ENCODE measurements at regions not wholly inside any gene's neighbourhood (a gene's known extent, or its start where the extent isn't known, plus 50 kb on each side); places are given as distances from the start of the nearest gene placed in this dataset.

DNA sequence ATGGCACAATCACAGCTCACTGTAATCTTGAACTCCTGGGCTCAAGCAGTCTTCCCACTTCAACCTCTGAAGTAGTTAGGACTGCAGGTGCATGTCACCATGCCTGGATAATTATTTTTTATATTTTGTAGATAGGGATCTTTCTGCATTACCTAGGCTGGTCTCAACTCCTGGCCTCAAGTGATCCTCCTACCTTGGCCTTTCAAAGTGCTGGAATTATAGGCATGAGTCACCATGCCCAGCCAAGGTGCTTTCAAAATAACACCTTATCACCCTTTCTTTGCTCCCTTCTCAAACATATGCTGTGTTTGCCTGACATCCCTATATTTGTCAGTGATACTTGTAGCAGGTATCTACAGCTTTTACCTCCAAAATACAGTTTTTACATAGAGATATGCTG is 242.0 kb upstream of the ARRDC4 start:
- DNase-seq (ENCODE audit: low read depth in 3 of 3, low spot score in 2 of 3) = no peak

DNA sequence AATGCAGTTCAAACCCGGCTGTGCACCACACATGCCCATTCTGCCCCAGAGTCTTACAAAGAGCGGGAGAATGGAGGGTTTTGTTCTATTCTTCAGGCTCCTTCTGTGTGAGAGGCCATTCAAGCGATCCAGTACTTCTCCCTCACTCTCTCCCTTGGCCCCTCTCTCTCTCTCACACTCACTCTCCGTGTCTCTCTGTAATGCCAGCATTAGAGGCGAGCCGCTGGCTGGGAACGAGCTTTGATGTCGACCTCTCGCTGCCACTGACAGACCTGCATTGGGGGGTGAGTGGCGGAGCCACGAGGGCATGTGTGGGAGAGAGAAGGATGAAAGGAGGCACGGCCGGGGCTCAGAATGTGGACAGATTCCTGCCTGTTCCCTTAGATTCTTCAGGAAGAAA is 231.7 kb upstream of the ARRDC4 start:
- DNase-seq (ENCODE audit: low read depth in 3 of 3, low spot score in 2 of 3) = peak in 1 of 3 donors; percentile 39

DNA sequence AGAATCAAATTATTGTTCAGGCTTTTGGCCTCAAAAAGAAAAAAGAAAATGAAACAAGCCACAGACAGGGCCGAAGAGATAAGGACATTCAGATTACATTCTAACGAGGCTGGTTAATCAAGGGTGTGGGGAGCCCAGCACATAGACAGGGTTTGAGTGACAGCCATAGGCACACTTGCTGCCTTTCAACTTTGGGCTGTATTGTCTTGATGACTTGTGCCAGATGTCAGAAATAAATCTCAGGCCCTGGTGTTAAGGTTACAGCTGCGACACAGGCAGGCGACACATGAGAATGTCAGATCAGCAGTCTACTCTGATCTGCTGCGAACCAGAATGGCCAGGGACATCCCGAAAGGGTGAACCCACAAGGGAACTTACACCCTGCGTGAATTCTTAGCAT is 231.2 kb upstream of the ARRDC4 start:
- no peak for DNase-seq (ENCODE audit: low read depth in 3 of 3, low spot score in 2 of 3)

DNA sequence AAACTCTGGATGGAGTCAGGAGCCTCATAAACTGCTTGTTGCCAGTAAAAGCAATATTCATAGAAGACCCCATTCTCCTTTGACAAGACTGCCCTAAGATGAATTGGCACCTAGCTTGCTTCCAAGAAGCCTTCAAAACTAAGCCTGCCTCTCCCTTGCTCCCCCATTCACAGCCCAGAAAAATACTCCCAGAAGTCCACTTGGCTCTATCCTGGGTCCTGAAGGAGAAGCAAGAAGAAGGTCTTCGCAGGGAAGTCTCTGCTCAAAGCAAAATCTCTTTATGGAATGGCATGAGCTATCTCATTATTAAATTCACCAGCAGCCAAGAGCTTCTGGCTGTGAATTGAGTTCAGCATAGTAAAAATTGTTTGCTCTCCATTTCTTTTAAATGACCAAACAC is 230.2 kb upstream of the ARRDC4 start:
- no peak for DNase-seq (ENCODE audit: low read depth in 3 of 3, low spot score in 2 of 3)

DNA sequence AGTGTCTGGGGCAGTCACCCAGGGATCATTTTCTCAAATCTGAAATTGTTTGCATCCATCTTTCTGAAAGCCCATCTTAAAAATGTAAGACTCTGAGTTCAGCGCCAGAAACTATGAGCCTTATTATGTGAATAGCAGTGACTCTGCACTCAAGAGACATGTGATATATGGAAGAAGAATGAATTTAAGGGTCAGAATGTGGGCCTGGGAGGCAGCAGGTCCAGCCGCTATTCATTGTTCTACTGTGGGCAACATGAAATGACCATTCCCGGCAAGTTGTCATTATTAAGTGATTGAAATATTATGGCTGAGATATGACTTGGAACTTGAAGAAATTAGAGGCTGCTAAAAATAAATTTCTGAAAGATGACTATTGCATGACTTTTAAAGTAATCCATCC is 228.6 kb upstream of the ARRDC4 start:
- DNase-seq (ENCODE audit: low read depth in 3 of 3, low spot score in 2 of 3) = no peak

DNA sequence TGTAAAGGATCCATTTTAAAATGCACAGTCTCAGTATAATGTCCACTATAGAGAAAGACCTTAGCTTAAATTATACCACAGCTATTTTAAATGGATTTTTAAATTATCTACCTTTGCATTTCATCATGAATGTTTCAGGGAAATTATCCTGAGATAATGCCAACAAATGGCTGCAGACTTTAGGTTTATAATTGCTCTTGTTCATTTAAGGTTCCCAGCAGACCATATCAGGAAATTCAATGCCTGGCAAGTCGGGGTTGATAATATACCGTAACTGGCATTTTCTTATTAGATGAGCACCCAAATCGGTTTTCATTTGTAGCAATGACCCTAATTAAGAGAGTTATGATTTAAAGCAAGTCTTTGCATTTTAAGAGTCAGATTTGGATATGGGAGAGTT is 227.1 kb upstream of the ARRDC4 start:
- no peak for DNase-seq (ENCODE audit: low read depth in 3 of 3, low spot score in 2 of 3)

DNA sequence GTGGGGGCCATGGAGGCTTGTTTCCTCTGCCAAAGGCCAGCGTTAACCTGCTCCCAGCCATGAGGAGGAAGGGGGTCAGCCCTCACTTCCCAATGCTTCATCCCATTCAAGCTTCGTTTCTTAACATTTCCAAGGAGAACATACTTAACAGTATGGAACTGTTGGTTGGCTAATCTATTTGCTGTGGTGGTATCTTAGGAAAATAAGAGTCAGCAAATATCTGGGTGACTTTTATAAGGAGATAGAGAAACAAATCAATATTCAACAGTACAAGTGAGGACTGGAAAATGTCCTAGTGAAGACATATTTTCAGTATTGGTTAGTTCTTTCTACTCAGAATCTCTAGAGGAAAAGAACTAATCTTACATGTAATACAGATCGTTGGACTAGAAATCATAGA is 223.8 kb upstream of the ARRDC4 start:
- DNase-seq (ENCODE audit: low read depth in 3 of 3, low spot score in 2 of 3) = no peak

DNA sequence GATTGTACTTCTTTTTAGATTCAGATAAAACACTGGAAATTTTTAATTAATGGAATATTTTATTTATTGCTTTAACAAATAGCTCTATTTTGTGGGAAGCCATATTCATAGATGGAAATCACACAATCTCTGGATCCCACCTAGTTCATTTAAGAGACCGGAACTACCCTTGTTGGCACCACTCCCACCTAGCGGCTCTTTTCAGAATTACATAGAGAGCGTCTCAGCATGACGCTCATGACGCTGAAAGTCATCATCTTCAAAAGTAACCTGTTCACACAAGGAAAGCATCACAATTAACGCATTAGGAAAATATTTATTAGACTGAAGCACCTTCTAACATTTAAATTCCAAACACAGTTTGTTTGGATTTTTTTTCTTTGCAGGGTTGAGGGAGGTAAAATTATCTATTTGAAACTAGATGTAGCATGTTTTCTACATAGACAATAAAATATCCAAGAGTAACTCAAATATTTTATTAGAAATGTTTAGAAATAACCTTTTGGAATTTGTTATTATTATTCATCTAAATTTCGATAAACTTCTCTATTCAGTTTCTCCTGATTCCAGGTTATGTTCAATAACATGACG is 214.9 kb upstream of the ARRDC4 start:
- no peak for DNase-seq (ENCODE audit: low read depth in 3 of 3, low spot score in 2 of 3)

DNA sequence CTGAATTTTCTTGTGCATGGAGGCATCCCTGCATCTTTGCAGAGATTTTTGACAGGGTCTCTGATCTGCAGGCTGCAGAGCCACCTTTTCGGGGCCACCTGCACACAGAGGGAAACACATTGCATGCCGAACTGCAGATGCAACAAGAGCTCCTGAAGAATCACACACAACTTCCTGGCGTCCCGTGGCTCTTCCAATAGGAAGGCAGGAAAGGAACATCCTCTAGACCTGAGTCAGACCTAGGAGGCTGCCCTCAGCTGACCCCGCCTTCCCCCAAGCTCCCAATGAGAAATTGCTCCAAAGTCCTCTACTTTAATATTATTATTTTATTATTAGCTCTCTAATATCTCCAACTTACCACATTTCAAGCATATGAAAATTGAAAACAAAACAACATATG is 213.2 kb upstream of the ARRDC4 start:
- DNase-seq (ENCODE audit: low read depth in 3 of 3, low spot score in 2 of 3) = no peak

DNA sequence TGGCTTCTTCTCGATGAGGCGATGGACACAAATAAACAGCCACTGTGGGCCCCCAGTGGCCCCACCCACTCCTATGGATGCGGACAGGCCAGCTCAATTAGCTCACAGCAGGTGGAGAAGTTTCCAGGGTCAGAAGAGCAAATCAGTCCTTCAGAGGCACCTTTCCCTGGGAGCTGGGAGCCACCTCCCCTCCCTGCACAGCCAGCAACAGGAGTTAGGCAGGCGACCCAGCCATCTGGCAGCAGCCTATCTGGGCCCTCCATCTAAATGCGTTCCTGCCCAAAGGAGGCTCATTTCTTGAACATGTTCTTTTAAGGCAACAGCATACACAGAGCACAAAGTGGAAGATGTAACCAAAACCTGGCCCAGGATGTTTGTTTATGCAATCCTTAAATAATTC is 211.9 kb upstream of the ARRDC4 start:
- DNase-seq (ENCODE audit: low read depth in 3 of 3, low spot score in 2 of 3) = no peak

DNA sequence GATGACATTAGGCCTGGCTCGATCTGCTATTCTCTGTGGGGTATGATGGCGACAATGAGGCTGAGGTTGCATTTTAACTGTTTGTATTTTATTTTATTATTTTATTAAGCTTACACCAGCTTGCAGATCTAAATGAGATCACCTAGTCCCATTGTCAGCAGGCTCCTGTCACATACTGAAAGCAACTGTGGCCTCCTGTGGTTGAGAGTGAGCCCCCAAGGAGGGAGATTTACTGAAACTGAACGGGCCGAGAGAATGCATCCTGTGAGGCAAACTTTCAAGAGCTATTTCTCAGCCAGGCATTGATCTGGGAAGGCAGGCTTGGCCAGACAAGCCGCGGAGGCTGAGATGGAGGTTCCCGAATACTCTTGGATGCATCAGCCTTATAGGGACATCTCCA is 210.4 kb upstream of the ARRDC4 start:
- no peak for DNase-seq (ENCODE audit: low read depth in 3 of 3, low spot score in 2 of 3)

DNA sequence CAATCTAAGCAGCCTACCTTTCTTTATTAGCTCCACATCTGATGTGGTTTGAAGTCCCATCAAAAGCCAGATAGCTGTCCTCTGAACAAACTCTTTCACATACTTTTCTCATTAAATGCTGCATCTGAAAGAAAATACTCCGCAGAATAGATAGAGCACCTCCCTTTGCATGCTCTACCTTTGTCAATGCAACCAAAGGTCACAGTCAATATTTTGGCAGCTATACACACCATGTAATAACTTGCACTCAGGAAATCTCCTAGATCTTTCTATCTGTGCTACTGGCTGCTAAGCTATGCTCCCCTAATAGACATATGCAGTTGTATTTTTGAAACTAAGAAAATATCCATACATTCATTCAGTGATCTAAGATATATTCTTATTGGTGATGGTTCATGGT is 204.8 kb upstream of the ARRDC4 start:
- DNase-seq (ENCODE audit: low read depth in 3 of 3, low spot score in 2 of 3) = no peak

DNA sequence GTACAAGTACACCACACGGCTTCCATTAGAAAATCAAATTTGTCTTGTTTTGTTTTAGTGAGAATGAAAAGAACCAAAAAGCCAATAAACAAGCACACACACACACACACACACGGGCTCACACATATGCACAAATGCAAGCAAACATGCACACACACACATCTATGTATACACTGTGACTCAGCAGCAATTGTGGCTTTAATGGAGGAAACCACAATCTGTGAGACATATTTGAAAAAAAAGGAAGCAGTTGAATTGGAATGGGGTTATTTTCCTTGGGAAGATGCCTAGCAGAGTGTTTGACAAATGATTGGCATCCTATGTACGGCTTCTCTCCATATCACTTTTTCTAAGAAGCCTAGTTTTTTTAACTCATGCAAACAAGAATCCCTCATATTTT is 201.1 kb upstream of the ARRDC4 start:
- no peak for DNase-seq (ENCODE audit: low read depth in 3 of 3, low spot score in 2 of 3)

DNA sequence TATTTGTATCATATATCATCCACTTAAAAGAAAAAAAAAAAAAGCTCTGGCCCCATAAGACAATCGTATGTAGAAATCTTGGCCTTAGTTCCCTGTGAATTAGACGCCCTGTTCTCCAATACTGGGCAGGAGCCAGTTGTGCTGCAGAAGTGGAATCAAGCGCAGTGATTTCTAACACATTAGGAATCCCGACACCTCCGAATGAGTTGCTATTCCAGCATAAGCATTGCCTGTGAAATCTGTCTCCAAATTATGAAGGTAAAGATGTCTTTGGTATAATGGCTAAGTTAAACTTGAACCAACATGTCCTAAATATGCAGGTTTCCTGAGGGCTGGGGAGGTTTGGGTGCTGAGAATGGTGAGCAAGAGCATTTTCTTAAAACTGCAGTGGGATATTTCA is 199.4 kb upstream of the ARRDC4 start:
- DNase-seq (ENCODE audit: low read depth in 3 of 3, low spot score in 2 of 3) = no peak

DNA sequence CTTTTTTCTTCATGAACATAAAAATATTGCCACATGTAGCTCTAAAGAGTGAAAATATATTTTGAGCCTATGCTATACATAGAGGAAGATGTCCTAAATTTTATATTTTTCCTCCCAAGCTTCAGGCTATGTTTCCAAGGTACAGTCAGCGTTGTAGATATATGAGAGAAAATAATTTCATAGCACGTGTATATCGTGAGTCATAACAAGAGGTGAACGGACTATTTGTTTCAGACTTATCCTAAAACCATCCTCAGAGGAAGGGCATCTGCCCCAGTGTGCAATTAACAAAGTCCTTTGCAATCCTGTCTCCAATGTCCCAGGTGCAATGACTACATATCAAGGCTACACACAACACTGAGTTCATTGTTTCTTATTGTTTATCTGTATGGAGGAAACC is 177.3 kb upstream of the ARRDC4 start:
- no peak for DNase-seq (ENCODE audit: low read depth in 3 of 3, low spot score in 2 of 3)

DNA sequence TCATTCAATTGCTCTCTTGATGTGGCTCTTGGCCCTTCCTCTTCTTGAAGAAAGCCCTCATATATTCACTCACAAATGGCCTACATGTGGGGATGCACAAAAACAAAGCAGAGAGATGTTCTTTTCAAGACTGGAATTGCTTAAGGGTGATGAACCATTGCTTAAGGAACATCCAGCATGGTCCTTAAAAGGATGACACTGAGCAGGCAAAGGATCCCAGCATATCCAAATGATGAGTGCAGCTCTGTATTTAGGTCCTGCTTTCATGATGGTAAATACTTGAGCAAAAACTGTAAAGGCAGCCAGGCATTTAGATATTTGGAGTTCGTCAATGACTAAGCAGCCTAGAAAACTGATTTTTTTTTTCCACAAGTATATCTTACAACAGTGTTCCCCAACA is 173.8 kb upstream of the ARRDC4 start:
- DNase-seq (ENCODE audit: low read depth in 3 of 3, low spot score in 2 of 3) = no peak

DNA sequence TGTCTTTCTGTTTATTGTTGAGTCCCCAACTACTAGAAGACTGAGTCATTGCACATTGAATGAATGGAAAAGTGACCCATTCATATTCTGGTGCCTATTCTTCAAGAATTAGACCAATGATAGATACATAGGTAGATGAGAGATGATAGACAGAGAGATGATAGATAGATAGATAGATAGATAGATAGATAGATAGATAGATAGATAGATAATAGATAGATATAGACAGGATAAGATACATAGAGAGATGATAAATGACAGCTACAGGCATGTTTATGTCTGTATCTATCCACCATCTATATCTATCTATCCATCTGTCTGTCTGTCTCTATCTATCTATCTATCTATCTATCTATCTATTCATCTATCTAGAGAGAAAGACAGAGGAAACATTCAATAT is 170.3 kb upstream of the ARRDC4 start:
- DNase-seq (ENCODE audit: low read depth in 3 of 3, low spot score in 2 of 3) = no peak

DNA sequence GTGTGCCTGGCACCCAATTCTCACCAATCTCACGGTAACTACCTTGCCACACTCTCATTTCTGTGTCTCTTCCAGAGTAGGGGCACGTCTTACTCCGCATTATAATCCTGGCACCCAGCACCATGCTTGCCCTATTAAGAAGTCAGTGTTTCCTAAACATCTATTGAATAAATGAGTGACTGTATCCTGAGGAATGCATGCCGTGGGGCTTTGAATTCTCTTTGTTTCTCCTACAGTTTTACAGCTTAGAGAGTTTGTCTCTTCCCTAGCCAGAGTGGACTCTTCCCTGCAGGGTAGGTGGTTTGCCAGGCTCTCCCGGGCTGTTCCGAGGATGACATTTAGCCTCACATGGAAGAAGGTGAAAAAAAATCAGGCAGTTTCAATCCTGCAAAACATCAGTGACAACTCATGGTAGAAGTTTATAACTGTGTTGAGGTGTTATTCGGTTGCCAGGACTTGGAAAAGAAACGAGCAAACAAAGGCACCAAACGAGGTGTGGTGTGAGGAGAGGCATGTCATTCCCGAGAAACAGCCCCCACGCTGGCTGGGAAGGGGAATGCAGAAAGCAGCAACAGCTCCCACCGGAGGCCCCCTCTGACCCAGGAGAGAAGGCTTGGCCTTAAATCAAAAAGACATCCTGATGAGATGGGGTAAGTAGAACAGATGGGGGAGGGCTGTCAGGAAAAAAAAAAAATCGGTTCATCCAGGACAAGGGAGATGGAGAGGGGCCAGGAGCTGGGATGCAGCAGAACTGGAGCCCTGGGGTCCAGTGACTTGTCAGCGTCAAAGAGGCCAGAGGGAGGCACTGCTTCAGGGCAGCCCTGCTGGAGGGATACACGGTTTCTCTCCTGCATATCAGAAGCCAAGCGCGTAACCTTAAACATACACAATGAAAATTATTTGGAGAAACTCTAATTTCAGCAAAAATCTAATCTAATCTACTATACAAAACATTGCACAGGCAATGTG is 168.4 kb upstream of the ARRDC4 start:
- no peak for DNase-seq (ENCODE audit: low read depth in 3 of 3, low spot score in 2 of 3)

DNA sequence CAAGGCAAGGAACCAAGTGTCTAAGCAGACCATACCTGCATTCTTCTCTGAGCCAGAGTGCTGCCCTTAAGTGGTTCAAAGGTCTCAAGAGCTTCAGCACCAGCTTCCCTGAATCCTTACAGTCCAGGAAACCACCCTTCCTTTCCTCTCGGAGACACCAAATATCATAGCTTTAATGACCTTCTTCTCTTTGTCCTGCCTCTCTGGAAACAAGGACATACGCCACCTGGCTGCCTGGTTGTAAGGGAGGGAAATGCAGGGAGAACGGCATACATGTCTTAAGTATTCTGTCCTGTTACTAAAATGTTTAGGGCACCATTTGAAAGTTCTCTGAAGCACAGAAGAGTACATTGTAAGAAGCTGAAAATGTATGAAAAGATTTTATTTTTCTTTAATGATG is 155.6 kb upstream of the ARRDC4 start:
- no peak for DNase-seq (ENCODE audit: low read depth in 3 of 3, low spot score in 2 of 3)

DNA sequence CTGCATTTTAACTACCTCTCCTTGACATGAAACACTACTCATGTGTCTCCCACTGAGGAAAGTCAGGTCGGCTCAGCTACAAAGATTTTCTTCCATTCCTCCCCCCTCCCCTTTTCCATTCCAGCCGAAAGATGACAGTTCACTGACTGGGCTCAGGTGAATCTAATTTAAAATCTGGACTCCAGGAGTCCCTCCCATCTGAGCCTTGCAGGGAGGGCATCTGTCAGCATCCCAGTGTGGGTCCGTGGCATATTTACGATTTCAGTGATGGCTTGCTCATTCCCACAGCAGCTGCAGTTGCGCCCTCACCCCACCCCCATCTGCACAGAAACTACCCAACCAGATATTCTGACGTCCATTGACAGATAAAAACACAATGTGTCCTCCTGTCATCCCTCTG is 153.7 kb upstream of the ARRDC4 start:
- DNase-seq (ENCODE audit: low read depth in 3 of 3, low spot score in 2 of 3) = no peak

DNA sequence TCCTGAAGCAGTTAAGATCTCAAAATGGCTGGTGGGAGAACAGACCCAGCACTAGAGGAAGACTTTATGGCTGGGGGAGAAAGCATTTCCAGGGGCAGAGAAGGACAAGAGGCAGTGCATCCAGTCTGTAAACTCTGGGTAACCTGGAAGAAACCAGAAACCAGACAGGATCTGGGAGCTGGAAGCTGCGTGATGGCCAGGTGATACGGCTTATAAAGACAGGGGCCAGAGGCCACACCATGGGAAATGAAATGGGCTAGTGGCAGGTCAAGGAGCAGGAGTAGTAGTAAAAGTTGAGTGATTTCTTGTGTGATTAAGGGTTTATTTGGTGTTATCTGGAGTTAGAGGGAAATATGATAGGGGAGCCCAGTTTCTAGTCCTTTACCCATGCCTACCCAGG is 144.7 kb upstream of the ARRDC4 start:
- DNase-seq (ENCODE audit: low read depth in 3 of 3, low spot score in 2 of 3) = peak in 1 of 3 donors; percentile 56

DNA sequence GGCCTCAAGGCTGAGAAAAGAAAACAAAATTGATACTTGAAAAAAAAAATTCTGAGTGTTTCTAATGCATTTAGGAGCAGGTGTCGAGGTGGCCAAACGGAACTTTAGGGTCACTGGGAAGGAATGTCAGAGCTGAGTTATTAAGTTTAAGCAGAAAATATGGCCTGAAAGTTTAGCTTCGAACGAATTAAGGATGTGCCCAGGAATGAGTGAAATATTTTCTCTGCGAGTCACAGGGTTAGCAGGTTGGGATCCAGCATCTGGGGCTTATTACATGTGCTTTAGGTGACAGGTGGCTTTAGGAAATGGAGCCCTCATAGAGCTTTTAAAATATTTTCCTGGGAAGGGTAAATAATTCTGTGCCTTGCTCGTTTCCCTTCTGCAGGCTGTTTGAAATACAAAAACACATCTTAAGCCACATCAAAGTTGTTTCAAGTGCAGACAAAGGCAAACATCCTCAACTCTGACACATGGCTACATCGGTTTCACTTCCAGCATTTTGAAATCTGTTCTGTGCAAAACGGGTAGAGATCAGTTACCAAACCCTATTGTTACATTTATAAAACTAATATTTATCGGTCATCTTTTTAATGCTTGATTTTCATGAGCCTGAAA is 143.1 kb upstream of the ARRDC4 start:
- DNase-seq (ENCODE audit: low read depth in 3 of 3, low spot score in 2 of 3) = no peak
